DOHH2 (cell line): ENCODE measurements at regions not wholly inside any gene's neighbourhood (a gene's known extent, or its start where the extent isn't known, plus 50 kb on each side); places are given as distances from the start of the nearest gene placed in this dataset.

ENCODE experiments used
- CTCF ChIP-seq: fragments of 200-600 bp; sonication (generic); IDR thresholded peaks from one replicate; pipeline ENCODE4 v1.5.1; 2014; ENCODE audit warnings: antibody characterized with exemption, mild to moderate bottlenecking, low read depth, low read length; ENCODE audit not compliant: poor library complexity, severe bottlenecking
- EZH2phosphoT487 ChIP-seq: fragments of 200-600 bp; sonication (generic); IDR thresholded peaks from 2 replicates; pipeline ENCODE4 v1.6.1; 2017; ENCODE audit warnings: borderline replicate concordance, mild to moderate bottlenecking, antibody characterized with exemption, low read length, moderate library complexity, mixed read lengths

- TF ChIP-seq CTCF (no peak), EZH2phosphoT487 (no peak)
Observed at GRCh38 chr7:45359776-45360175, 202.2 kb downstream of the RAMP3 start.
